Cardiac septum (tissue), 1 donor: ENCODE measurements at regions not wholly inside any gene's neighbourhood (a gene's known extent, or its start where the extent isn't known, plus 50 kb on each side); places are given as distances from the start of the nearest gene placed in this dataset.
"Not testable (repeated sequence)": the region's sequence is repeated elsewhere in the genome, so short reads cannot be mapped to it uniquely, and the experiment has no call there.

Experiments used
- DNase-seq: peaks from one replicate; pipeline ENCODE4 v3.0.0-alpha.2; 2020; ENCODE audit warnings: low spot score
- intact Hi-C: fragments of 100-400 bp; cut with DNase I; formaldehyde crosslinking; loops from one replicate; pipeline ENCODE4 v1.14.0; 2022
- donor health status: DM: no; HTN: no; CAD: no.

DNA sequence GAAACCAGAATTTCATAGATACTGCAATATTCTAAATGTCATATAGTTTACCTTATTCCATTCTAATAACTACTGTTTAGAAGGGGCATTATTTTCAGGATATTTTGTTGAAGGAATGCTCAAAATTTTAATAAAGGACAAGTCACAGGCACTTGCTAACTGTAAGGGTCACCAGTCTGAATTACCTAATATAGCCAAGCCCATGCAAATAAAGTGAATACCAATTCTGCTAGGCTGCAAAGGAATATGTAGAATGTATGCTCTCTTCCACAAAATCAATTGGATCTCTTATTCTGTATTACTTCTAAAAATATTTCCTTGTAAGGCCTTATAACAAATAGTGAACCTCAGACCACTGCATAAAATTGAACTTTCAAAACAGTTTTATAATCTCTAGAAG lies 52.3 kb upstream of the FAT4 start:
- intact Hi-C loops, result no loop called here
- DNase-seq, result no peak

DNA sequence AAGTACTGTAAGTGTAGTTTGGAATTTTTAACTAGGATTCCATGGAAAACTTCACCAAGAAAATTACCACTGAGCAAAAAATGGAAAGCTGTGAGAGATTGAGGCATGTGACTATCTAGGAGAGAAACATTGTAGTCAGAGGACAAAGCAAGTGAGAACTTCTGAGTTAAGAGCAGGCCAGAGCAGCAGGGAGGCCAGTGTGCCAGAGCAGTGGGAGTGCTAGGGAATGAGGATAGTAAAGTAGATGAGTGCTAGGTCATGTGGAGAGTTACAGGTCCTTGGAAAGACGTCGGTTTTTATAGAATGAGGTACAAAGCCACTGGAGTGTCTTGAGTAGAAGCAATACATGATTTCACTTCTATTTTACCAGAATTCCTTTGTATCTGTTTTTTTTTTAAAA lies 52.7 kb upstream of the FAT4 start:
- DNase-seq, result no peak
- intact Hi-C loops, result no loop called here

DNA sequence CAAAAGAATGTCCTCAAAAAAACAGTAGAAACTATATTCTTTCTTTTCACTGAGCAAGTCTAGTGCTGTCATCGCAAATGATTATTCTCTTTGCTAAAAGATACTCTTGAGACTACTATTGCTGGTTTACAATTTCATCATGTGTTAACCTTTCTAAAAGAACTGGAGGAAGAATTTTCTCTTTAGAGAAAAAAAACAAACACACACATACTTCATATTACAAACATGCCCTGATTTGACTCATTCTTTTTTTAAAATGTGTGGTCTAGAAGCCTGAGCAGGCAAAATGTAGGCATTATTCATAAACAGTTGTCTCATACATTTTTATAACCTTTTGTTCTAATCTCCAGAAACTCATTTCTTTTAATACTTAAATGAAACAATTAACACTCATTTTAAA lies 60.6 kb upstream of the FAT4 start:
- no peak for DNase-seq
- intact Hi-C loops, result no loop called here

DNA sequence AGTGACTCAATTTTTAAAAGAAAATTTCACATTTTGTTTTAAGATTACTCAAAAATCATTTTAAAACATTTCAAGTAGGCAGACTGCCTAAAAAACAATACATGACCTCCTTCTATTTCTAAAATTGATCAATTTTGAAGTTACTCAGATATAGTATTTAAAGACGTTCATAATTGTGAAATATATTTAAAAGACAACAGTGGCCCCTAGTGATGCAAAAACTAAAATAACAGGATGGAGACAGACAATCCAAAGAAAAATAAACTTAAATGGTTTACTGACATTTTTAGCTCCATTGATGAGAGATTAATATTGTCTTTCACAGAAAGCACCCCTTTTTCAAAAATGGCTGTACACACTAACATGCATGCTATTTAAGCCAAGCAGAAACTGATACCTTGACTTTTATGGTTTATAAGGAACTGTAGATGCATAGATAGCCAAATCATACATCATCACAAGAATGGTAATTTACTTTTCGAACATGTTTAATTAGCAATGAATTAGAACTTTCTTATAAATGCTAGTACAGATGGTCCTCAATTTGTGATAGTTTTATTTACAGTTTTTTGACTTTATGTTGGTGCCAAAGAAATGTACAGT lies 69.8 kb upstream of the FAT4 start:
- DNase-seq, result no peak
- intact Hi-C loops, result loop anchor here (2.0 kb wide), 1 partner anchor 910 kb away; no protein-coding TSS in a partner anchor

DNA sequence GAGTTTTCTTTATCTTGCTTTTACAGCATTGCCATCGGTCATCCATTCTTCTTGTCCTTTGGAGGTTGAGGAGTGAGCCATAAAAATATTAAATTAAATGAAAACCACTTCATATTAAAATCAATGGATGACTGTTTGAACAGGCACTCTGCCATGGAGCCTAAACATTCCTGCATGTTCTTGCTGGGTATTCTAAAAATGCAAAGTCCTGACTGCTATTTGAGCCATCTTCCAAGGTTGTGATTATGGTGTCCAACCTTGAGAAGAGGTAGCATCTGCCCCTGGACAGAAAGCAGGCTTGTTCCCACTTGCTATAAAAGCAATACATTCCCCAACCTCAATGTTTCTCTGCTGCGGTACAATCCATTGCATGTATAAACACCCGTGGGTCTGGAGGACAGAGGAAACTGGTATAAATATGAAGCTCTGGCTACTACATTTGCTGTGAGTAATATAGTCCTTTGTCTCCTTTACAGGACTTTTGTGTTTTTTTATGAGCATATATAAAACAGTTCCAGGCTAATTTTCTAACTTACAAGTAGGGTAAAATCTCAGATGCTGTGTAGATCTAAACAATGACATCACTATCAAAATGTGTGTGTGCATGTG lies 70.9 kb upstream of the FAT4 start:
- intact Hi-C loops, result loop anchor here (2.0 kb wide), 1 partner anchor 909 kb away; no protein-coding TSS in a partner anchor
- DNase-seq, result no peak

DNA sequence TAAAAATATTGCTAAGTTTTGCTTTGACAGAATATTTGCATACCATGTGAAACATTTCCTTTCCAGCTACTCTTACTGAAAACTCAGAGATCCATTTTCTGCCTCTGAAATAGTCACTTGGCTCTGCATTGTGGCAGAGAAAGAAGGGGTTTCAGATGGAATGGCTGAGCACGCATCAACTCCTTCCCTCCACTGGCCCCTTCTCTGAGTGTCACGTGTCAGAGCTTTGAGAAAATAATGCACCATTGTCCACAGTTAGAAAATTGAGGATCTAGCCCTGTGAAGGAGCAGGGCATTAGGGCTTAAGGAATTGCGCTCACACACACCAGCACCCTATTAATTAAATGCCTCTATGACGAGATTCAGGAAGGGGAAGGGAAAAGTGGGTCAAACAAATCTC lies 78.8 kb upstream of the FAT4 start:
- DNase-seq, result no peak
- intact Hi-C loops, result no loop called here

DNA sequence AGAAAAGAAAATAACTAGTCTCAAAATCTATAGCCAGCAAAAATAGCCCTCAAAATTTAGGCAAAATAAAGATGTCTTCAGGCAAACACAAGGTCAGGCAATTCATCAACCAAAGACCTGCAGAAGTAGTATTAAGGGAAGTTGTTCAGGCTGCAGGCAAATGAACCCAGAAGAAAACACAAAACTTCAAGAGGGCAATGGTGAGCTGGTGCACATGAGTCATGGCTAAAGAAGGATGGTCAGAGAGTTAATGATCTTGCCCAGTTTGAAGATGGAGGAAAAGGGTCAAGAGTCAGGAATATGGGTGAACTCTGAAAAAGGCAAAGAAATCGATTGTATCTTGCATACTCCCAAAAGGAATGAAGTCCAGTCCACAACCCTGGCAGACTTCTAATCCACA lies 83.1 kb upstream of the FAT4 start:
- intact Hi-C loops, result no loop called here
- DNase-seq, result no peak

DNA sequence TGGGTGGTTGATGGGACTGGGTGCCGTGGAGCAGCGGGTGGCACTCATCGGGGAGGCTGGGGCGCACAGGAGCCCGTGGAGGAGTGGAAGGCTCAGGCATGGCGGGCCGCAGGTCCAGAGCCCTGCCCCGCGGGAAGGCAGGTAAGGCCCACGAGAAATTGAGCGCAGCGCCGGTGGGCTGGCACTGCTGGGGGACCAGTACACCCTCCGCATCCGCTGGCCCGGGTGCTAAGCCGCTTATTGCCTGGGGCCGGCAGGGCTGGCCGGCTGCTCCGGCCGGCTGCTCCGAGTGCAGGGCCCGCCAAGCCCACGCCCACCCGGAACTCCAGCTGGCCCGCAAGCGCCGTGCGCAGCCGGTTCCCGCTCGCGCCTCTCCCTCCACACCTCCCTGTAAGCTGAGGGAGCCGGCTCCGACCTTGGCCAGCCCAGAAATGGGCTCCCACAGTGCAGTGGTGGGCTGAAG lies 85.1 kb upstream of the FAT4 start:
- intact Hi-C loops, result no loop called here
- DNase-seq, result no peak

DNA sequence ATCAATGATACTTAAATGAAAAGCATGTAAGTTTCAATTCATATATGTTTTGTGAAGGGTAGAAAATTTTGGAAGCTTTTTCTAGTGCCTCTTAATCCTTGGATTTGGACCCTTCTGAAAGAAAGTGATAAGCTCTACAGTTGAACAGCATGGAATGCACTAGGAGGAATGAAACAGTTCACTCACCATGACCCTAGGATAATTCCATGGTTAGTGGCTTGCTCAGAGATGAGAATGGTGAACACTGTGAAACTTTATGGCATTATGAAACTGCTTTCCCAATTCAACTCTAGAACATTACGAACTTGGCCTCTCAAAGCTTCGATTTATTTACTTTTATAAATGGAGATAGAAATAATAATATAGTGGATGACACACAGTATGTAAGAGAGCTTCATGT lies 88.9 kb upstream of the FAT4 start:
- intact Hi-C loops, result no loop called here

DNA sequence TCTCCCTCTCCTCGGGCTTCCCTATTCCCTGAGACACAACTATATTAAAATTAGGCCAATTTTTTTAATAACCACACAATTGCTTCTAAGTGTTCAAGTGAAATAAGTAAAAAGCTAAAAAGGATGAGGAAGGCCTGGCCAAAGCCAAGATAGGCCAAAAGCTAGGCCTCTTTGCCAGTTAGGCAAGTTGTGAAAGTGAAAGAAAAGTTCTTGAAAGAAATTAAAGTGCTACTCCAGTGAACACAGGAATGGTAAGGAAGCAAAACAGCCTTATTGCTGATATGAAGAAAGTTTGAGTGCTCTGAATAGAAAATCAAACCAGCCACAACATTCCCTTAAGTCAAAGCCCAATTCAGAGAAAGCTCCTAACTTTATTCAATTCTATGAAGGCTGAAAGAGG lies 114.2 kb upstream of the FAT4 start:
- intact Hi-C loops, result no loop called here
- DNase-seq, result no peak

More for the DNA sequence above, 88.9 kb upstream of the FAT4 start:
- no peak for DNase-seq

DNA sequence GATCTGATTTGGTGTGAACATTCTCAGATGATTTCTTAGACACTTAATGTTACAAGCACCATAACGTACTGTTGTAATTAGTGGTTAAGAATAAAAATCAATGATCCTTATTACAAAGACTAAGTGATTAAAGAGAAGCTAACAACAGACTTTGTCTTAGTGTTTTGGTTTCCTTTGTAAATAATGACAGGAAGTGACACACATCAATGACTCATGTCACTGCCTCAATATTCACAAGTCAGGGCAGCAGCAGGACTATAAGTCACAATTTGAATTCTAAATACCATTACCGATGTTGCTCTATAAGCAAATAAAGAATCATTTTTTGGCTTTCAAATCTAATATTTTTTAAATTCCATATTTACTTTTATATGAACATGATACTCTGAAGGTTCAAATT lies 115.8 kb upstream of the FAT4 start:
- DNase-seq, result no peak
- intact Hi-C loops, result no loop called here

DNA sequence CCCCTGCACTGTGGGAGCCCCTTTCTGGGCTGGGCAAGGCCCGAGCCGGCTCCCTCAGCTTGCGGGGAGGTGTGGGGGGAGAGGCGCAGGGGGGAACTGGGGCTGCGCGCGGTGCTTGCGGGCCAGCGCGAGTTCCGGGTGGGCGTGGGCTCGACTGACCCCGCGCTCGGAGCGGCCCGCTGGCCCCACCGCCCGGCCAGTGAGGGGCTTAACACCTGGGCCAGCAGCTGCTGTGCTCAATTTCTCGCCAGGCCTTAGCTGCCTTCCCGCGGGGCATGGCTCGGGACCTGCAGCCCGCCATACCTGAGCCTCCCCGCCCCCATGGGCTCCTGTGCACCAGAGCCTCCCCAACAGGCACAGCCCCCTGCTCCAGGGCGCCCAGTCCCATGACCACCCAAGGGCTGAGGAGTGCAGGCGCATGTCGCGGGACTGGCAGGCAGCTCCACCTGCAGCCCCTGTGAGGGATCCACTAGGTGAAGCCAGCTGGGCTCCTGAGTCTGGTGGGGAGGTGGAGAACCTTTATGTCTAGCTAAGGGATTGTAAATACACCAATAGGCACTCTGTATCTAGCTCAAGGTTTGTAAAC lies 122.8 kb upstream of the FAT4 start:
- intact Hi-C loops, DNase-seq: not testable (repeated sequence)

DNA sequence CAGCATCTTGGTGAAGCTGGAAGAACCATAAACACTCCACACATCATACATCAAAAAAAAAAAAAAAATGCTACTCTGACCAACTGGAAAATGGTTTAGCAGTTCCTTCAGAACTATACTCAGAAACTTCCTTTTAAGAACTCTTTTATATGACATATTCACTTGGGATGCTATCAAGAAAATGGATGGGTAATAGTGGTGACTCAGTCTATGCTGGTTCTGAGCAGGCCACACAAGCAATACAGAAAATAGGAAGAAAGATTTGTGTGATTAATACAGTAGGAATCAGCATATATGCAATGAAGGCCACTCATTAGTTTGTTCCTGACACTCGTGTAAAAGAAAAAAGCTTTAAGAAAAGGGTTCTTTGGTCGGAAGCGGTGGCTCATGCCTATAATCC lies 123.5 kb upstream of the FAT4 start:
- intact Hi-C loops, result no loop called here
- no peak for DNase-seq

DNA sequence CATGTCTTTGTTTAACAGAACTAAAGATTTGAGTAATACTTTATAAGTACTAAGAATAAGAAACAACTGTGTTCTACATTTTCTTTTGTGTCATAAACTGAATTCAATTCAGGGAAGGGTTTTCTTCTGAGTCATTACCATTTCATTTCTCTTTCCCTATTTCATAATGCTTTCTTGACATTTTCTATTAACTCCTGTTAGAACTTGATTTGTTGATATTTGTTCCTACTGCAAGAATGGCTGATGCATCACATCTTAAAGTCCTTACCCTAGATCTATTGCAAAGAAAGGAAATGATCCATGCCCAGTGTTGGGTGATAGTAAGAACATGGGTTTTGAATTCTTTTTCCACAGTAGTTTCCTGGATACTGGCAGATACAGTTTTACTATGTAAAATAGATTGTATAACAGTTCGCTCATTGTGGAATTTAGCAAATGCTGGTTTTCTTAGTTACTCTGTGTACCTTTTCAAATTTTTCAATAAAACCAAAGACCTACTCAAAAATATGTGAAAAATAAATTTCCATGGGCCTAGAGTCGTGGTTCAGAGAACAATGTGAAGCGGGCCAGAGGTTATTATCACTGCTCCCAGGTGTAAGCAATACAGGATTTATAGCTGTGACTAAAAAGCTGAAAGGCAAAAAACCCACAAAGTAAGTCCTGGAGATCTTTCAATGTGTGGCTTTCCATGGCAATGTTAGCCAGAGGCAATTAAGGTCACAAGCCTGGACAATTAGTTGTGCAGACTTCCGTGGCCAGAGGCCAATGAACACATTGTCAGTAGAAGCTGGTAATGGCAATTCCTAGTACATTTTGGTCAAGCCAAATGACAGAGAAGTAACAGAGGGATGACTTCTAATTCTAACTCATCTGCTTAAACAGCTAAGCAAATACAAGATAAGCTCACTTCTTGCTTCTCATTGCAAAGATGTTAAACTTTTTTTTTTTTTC lies 127.3 kb upstream of the FAT4 start:
- intact Hi-C loops, result no loop called here
- DNase-seq, result no peak

DNA sequence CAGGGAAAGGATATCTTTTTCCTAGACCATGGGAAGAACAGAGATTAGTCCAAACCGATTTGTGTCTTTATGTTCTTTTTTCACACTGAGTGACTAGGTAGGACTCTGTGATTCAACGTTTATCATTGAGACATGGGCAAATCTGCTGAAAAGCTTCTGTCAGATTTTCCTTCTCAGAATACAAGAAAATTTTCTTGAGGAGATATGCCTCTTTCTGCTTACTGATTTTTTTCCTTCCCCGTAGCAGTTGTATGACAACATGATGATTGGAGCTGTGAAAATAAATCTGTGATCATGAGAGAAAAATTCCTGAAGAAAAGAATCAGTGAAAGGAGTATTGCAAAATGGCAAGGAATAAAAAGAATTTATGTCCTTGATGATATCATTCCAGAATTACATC lies 130.6 kb upstream of the FAT4 start:
- intact Hi-C loops, result no loop called here
- no peak for DNase-seq

DNA sequence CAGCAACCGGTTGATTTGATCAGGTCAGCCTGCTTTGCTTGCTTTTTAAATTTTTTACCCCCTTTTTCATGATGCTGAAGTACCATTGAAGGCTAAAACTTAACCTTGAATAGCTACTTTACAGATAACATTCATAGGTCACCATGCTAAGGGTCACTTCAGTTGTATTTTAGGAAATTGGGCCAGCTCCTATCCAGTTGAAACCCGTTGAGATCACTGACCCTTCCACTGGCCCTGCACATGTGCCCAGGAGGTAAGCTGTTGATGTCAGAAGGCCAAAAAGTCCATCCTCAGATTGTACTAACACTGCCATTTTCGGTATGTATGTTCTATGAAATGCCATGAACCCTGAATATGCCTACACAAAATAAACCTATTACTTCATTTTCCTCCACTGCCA lies 133.0 kb upstream of the FAT4 start:
- intact Hi-C loops, result no loop called here
- no peak for DNase-seq

DNA sequence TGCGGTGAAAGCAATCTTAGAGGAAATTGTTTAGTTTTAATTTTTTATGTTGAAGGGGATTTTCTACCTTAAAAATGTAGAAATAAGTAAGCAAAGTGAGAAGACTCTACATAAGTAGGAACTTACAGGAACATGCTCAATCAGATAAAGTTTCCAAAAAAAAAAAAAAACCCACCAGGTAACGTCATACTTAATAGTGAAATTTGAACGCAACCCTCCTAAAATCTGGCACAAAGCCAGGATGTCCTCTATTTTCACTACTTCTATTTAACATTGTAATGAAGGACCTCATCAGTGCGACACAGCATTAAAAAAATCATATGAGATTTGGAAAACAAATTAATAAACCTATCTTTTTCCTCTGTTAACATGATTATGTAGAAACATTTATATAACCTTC lies 135.0 kb upstream of the FAT4 start:
- no peak for DNase-seq
- intact Hi-C loops, result no loop called here

DNA sequence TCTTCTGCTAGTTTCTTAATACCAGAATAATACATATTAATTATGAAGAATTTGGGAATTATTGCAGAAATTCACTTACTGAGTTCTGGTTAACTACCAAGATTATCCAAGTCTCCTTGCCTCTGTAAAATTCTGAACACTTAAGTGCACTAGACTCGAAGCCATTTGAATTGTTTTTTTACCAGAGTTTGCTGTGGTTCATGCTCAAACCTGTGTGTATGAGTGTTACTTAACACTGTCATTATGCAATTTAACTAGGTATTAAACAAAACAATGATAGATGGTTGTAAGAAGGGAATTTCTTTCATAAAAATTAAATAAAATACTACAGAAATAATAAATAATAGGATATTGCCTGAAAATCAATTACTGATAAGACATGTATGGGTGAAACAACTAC lies 145.6 kb upstream of the FAT4 start:
- no peak for DNase-seq
- intact Hi-C loops, result no loop called here

DNA sequence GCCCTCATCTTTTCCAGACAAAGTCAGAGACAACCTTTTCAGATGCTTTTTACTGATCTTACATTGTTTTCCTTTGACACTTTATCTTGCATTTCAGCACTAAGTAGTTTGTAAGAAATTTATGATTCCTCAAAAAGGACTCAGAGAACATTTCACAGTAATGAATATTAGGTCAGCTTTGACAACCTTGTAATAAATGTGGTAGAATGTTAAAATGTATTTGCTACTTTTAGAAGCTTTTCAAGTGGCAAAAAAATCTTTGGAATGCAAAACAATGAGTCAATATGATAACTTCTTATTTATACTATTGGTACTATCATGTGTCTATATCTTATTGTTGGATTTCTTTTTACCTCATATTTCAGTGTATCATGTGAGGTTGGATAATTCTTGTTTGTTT lies 146.2 kb upstream of the FAT4 start:
- no peak for DNase-seq
- intact Hi-C loops, result no loop called here

DNA sequence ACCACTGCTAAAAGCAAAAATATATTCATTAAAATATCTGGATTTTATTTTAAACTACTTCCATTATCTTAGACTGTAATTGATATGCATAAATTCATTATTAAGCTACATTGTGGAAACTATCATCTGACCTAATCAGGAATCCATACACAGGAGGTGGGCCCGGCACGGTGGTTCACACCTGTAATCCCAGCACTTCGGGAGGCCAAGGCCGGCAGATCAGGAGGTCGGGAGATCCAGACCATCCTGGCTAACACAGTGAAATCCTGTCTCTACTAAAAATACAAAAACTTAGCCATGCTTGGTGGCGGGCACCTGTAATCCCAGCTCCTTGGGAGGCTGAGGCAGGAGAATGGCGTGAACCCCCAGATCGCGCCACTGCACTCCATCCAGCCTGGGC lies 148.7 kb upstream of the FAT4 start:
- intact Hi-C loops, DNase-seq: not testable (repeated sequence)
